GM19467 (cell line): ENCODE measurements at regions not wholly inside any gene's neighbourhood (a gene's known extent, or its start where the extent isn't known, plus 50 kb on each side); places are given as distances from the start of the nearest gene placed in this dataset.

Experiments
- ATAC-seq: cut with Tn5 transposase; IDR thresholded peaks from one replicate; pipeline ENCODE4 v1.9.1; 2021; ENCODE audit warnings: mild to moderate bottlenecking, moderate library complexity; ENCODE audit not compliant: unreplicated experiment

GRCh38 chr5:116848954-116849581 is 274.4 kb upstream of the SEMA6A start:
- no peak for ATAC-seq

DNA sequence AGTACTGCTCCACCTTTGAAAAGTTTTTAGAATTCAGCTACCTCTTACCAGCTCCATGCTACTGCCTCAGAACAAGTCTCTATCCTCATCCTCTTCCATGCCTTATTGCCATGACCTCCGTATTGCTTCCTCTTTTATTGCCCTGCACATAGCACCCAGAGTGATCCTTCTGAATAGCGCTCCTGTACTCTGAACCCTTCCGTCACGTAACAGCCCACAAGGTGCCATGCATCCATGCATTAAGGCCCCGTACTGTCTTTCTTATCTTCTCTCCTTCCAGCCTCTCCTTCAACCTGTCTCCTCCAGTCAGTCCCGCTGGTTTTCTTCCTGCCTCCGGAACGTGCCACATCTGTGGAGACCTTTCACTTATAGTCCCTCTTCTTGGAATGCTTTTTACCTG is 273.3 kb upstream of the SEMA6A start:
- ATAC-seq = no peak

DNA sequence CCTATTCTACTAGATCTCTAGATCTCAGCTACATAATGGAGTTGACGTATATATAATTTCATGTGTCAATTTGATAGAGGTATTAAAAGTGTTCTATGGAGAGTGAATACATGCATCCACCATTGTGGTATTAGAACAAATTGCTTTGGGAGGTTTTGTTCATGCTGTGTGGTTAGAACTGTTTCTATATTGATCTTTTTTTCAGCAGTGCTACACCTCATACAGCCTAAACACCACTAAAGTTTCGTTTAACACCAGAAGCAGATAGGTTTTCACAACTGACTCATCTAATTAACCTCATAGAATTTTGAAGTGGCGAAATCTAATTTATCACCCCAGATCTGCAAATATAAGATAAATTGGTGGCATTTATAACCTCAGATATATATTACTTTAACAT is 269.4 kb upstream of the SEMA6A start:
- no peak for ATAC-seq

GRCh38 chr5:116842514-116842961 is 267.9 kb upstream of the SEMA6A start:
- ATAC-seq = no peak

GRCh38 chr5:116841734-116842133 is 267.1 kb upstream of the SEMA6A start:
- no peak for ATAC-seq

DNA sequence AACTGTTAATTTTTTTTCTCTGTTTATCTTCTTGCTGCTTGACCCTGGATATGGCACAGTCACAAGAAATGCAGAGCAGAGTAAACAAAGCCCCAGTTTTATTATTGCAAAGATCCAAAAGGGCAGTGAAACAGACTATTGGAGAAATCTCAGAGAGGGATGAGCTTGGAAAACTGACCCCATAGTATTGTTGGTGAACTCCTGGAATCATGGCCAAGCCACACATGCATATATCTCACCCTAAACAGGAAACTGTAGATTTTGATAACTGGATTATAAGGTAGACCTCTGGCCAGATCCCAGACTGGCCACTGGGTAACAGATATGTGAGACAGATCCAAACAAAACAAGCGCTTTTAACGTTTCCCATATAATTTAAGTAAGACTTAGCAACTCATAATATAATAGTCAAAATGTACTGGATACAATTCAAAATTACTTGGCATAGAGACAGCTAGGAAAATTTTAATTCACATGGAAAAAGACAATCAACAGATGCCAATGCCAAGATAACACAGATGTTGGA is 263.5 kb upstream of the SEMA6A start:
- no peak for ATAC-seq

DNA sequence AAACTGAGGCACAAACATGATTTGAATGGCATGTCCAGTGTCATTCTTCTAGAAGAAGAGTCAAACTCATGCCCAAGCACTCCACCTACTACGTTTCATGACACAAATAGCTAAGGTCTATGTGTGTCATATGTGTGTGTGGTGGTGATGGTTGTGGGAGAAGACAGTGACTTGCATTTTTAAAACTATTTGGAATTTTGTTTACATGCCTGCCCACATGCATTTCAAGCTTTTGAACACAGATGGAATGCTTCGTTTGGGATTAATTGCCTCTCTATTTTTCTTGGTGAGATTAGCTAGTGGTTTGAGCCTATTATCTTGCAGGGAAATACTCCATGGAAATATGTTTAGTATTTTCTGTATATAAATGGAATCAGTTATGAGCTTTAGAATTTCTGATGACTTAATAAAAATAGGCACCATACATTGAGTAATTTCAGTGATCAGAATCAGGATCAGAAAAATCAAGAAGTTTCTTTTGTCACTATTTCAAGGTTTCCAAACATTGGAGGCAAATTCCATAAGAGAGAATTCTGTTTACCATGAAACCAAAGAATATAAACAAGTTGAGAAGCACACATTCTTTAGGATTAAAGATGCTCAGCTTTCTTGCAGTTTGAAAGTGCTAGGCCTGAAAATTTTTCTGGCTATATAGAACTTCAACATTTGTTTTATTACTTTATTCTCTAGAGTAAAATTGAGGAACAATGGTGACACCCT is 260.3 kb upstream of the SEMA6A start:
- ATAC-seq = no peak

- no peak for ATAC-seq
Observed at GRCh38 chr5:116830079-116830478, 255.5 kb upstream of the SEMA6A start.

DNA sequence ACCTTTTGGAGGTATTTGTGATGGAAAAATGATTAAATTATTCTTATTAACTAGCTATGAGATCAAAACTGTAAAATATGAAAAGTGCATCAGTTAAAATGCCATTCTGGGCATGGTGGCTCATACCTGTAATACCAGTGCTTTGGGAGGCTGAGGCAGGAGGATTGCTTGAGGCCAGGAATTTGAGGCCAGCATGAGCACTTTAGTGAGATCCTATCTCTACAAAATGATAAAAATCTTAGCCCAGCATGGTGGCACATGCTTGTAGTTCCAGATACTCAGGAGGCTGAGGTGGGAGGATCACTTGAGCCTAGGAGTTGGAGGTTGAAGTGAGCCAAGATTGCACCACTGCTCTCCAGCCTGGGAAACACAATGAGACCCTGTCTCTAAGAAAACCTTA is 252.5 kb upstream of the SEMA6A start:
- ATAC-seq = no peak

- no peak for ATAC-seq
Observed at GRCh38 chr5:116825486-116825885, 250.9 kb upstream of the SEMA6A start.

GRCh38 chr5:116824751-116825438 is 250.3 kb upstream of the SEMA6A start:
- ATAC-seq = no peak

GRCh38 chr5:116814626-116815385 is 240.2 kb upstream of the SEMA6A start:
- ATAC-seq = no peak

- ATAC-seq = no peak
Observed at GRCh38 chr5:116813906-116814305, 239.3 kb upstream of the SEMA6A start.

GRCh38 chr5:116813356-116813755 is 238.7 kb upstream of the SEMA6A start:
- no peak for ATAC-seq

DNA sequence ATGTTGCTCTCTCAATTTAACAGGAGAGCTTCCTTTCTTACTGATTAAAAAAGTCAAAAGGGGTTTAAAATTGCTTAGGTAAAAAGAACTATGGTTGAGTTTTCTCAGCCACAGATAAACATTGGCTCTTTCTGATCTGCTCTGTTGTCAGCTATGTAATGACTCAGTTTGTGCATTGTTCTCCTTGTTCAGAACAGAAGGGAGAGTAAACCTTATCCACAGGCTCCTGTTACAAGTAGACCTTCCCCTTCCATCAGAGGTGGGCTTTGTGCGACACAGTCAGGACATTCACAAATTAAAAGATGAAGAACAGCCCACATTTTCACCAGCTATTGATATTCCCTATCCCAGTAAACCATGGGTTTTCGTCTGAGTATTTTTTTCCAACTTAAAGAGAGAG is 236.3 kb upstream of the SEMA6A start:
- no peak for ATAC-seq

DNA sequence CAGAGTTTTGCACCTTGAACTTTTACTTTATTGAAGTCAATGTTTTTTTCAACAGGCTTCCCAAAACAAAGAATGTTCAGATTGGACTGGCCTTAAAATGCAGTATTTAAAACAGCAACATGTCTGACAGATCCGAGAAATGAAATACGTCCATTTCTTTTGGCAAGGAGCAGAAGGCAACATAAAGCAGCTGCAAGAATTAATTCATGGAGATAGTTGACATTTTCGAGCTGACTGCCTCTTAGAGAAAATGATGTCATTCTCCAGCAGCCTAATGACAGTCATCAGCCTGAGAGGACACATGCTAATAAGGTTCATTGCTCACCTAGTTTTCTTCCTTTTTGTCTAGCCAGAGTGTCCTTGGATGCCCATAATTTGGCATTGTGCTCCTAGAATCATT is 232.2 kb upstream of the SEMA6A start:
- no peak for ATAC-seq

- no peak for ATAC-seq
Observed at GRCh38 chr5:116799401-116799800, 224.8 kb upstream of the SEMA6A start.

GRCh38 chr5:116795189-116795588 is 220.6 kb upstream of the SEMA6A start:
- ATAC-seq = no peak

DNA sequence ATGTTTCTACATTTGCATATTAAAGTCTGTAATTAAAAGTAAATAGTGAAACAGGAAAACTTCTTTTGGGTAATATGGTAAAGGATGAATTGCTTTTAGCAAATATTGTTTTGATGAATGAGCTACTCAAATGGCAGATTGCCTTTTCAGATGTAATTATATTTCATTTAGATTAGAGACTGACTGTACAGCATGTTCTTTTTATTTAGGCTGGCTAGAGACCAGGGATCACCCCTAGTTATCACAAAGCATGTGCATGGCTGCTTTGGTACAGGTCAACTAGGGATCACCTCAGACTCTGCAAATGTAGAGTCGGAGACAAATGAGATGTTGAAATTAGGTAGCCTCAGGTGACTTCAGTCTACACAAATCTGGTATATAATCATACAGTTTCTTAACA is 214.9 kb upstream of the SEMA6A start:
- ATAC-seq = no peak

- ATAC-seq = no peak
Observed at GRCh38 chr5:116788851-116789403, 214.3 kb upstream of the SEMA6A start.

DNA sequence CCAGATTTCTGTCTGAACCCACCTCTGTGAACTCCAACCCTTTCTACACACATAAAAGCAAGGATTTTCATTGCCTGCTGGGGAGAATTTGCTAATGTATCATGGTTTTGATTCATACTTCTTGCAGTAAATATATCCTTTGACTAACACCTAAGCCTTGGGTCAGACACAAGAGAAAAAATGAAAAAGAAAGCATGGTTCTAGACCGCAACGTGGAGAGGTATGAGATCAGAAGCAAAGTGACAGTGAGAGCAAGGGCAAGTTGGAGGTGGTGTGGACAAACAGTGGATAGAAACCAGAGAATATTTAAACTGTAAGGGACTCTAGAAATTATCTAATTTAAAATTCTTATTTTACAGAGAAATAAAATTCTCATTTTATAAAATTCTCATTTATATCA is 212.9 kb upstream of the SEMA6A start:
- ATAC-seq = no peak
